SK-N-SH (cell line): ENCODE measurements at regions not wholly inside any gene's neighbourhood (a gene's known extent, or its start where the extent isn't known, plus 50 kb on each side); places are given as distances from the start of the nearest gene placed in this dataset.

Source experiments
- EP300 ChIP-seq, 2 experiments: IDR thresholded peaks; 2 replicates each; pipeline versions ENCODE4 v1.4.0 to v1.6.1; 2012; ENCODE audit warnings: borderline replicate concordance in 1 of 2, low read depth in 1 of 2, low read length in 1 of 2
- EZH2phosphoT487 ChIP-seq: fragments of 200-600 bp; sonication (generic); IDR thresholded peaks from 2 replicates; pipeline ENCODE4 v1.6.1; 2017; ENCODE audit warnings: low read depth, mixed run types, mild to moderate bottlenecking, antibody characterized with exemption, moderate library complexity, borderline replicate concordance
- NRF1 ChIP-seq: IDR thresholded peaks from 2 replicates; pipeline ENCODE4 v1.6.1; 2012; ENCODE audit warnings: low read depth, mild to moderate bottlenecking, low read length
- RAD21 ChIP-seq: IDR thresholded peaks from 2 replicates; pipeline ENCODE4 v1.6.1; 2012; ENCODE audit warnings: mild to moderate bottlenecking, low read length

- TF ChIP-seq RAD21 (no peak), EZH2phosphoT487 (no peak), EP300 (IDR thresholded peaks at IDR 0.05; ENCODE audit: borderline replicate concordance in 1 of 2, low read depth in 1 of 2, low read length in 1 of 2) (no peak), NRF1 (no peak)
These were observed 235.2 kb downstream of the NDFIP2 start for GRCh38 chr13:79716191-79716590.
